Keratinocyte (primary cell): ENCODE measurements at regions not wholly inside any gene's neighbourhood (a gene's known extent, or its start where the extent isn't known, plus 50 kb on each side); places are given as distances from the start of the nearest gene placed in this dataset.

ENCODE experiments used
- DNase-seq: peaks from one replicate; pipeline ENCODE4 v3.0.0-alpha.2; 2011; ENCODE audit warnings: low read depth, missing footprints, low spot score
- FAIRE-seq: peaks from 2 replicates; lab custom pipeline; 2011; peaks lifted over from hg19 to GRCh38; lab: Jason Lieb, UNC
- H2AFZ ChIP-seq: 2 replicates; pipeline ENCODE4 v1.6.0; 2012; ENCODE audit warnings: low read length, control low read depth, inconsistent platforms; ENCODE audit not compliant: control insufficient read depth
- H3K27ac ChIP-seq: 2 replicates; pipeline ENCODE4 v1.5.1; 2011; ENCODE audit warnings: low read length; ENCODE audit not compliant: control insufficient read depth, insufficient read depth
- H3K27me3 ChIP-seq: 3 replicates; pipeline ENCODE4 v1.6.0; 2011; ENCODE audit warnings: low read length; ENCODE audit not compliant: control insufficient read depth, insufficient read depth; ENCODE audit errors: extremely low read depth
- H3K36me3 ChIP-seq, 2 experiments: 2 replicates in 1 of 2; 3 replicates in 1 of 2; pipeline ENCODE4 v1.5.1; 2011; ENCODE audit warnings: low read length in 2 of 2, mild to moderate bottlenecking in 1 of 2; ENCODE audit not compliant: control insufficient read depth in 2 of 2, insufficient read depth in 2 of 2; ENCODE audit errors: extremely low read depth in 1 of 2
- H3K4me1 ChIP-seq: 3 replicates; pipeline ENCODE4 v1.5.1; 2011; ENCODE audit warnings: low read length; ENCODE audit not compliant: control insufficient read depth, insufficient read depth; ENCODE audit errors: extremely low read depth
- H3K4me2 ChIP-seq: 3 replicates; pipeline ENCODE4 v1.6.0; 2011; ENCODE audit warnings: low read depth, low read length; ENCODE audit not compliant: control insufficient read depth, insufficient read depth; ENCODE audit errors: extremely low read depth
- H3K4me3 ChIP-seq, 3 experiments: fragments of 200-600 bp in 1 of 3; sonication (generic) in 1 of 3; 2 replicates in 2 of 3; 3 replicates in 1 of 3; pipeline ENCODE4 v1.5.1; 2011 to 2016; ENCODE audit warnings: low read length in 3 of 3, mild to moderate bottlenecking in 3 of 3, control low read depth in 2 of 3, inconsistent platforms in 1 of 3, low read depth in 1 of 3, mixed read lengths in 1 of 3, mixed run types in 1 of 3, moderate library complexity in 1 of 3; ENCODE audit not compliant: control insufficient read depth in 2 of 3, insufficient read depth in 2 of 3; ENCODE audit errors: extremely low read depth in 1 of 3
- H3K79me2 ChIP-seq: 2 replicates; pipeline ENCODE4 v1.6.0; 2012; ENCODE audit warnings: low read length; ENCODE audit not compliant: control insufficient read depth, insufficient read depth
- H3K9ac ChIP-seq: 3 replicates; pipeline ENCODE4 v1.6.0; 2011; ENCODE audit warnings: low read length; ENCODE audit not compliant: control insufficient read depth, insufficient read depth; ENCODE audit errors: extremely low read depth
- H3K9me1 ChIP-seq: 3 replicates; pipeline ENCODE4 v1.6.0; 2011; ENCODE audit warnings: low read length; ENCODE audit not compliant: control insufficient read depth, insufficient read depth; ENCODE audit errors: extremely low read depth
- H3K9me3 ChIP-seq: 2 replicates; pipeline ENCODE4 v1.5.1; 2012; ENCODE audit warnings: low read depth, low read length; ENCODE audit not compliant: control insufficient read depth
- H4K20me1 ChIP-seq: 3 replicates; pipeline ENCODE4 v1.6.0; 2011; ENCODE audit warnings: low read length; ENCODE audit not compliant: control insufficient read depth, insufficient read depth; ENCODE audit errors: extremely low read depth
- EZH2 ChIP-seq: IDR thresholded peaks from one replicate; pipeline ENCODE4 v1.6.1; 2012; ENCODE audit warnings: inconsistent platforms, mild to moderate bottlenecking, low read length, moderate library complexity
- dilution Hi-C: fragments of 300-500 bp; cut with MboI; formaldehyde crosslinking; loops from one replicate; pipeline ENCODE4 v1.7.0; 2020; ENCODE audit warnings: low sequenced_read_pairs; ENCODE audit not compliant: extremely low pct_ligation_motif_present
- TF ChIP-seq, protein P1 (sequence below), 3 experiments: IDR thresholded peaks in 1 of 3; conservative IDR thresholded peaks in 1 of 3; optimal IDR thresholded peaks in 1 of 3; 2 replicates in 2 of 3; 3 replicates in 1 of 3; pipeline versions ENCODE3 to v1.5.1; 2011; ENCODE audit warnings: low read length in 3 of 3, mild to moderate bottlenecking in 3 of 3, moderate library complexity in 2 of 3, control low read depth in 1 of 3, inconsistent platforms in 1 of 3; ENCODE audit not compliant: insufficient read depth in 2 of 3; ENCODE audit errors: extremely low read depth in 1 of 3

DNA sequence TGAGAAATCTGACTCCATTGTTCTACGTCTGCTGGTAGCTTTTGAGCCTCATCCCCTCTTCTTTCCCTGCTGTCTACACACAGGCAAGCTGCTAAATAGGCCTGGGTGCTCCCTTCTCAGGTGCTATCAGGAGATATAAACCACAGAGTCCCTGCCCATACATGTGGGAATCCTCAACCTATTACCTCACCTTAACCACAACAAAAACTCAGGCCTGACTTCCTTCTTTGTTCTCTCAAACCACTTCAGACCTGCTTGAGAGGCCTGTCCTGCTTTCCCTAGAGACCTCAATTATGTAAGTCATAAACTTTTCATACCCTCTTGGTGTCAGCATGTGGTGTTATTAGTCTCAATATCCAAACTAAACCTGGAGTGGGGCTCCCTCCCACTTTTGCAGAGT is 75.0 kb upstream of the MAGI2 start:
- H4K20me1 ChIP-seq: no peaks in the 10 kb centered on the region
- peak; percentile 97 for FAIRE-seq
- dilution Hi-C loops: no loop called here

DNA sequence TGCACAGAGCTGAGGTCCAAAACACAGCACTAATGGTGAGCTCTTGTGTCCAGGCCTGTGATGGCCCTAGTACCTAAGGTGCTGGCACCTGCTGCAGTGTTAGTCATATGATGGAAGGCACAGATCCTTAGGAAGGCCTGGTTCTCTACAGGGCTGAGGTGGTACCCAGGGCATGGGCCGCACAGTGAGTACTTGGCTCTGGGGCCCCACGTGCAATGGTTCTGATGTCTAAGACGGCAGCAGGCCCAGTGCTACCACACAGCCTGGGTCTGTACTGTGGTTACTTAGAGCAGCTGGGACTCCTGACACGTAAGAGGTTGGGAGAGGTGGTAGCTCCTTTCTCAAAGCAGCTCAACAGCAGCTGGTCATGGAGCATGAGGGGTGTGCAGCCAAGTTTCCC is 70.6 kb upstream of the MAGI2 start:
- H4K20me1 ChIP-seq: no peaks in the 10 kb centered on the region
- H3K4me3 ChIP-seq: no peak overlapping the region
- H3K9me3 ChIP-seq: no peaks in the 10 kb centered on the region
- H3K4me2 ChIP-seq: no peak overlapping the region
- no peak overlapping the region for H2AFZ ChIP-seq
- no peaks in the 10 kb centered on the region for H3K27me3 ChIP-seq
- no peaks in the 10 kb centered on the region for H3K79me2 ChIP-seq
- no peaks in the 10 kb centered on the region for H3K9me1 ChIP-seq
- TF ChIP-seq, protein P1, sequence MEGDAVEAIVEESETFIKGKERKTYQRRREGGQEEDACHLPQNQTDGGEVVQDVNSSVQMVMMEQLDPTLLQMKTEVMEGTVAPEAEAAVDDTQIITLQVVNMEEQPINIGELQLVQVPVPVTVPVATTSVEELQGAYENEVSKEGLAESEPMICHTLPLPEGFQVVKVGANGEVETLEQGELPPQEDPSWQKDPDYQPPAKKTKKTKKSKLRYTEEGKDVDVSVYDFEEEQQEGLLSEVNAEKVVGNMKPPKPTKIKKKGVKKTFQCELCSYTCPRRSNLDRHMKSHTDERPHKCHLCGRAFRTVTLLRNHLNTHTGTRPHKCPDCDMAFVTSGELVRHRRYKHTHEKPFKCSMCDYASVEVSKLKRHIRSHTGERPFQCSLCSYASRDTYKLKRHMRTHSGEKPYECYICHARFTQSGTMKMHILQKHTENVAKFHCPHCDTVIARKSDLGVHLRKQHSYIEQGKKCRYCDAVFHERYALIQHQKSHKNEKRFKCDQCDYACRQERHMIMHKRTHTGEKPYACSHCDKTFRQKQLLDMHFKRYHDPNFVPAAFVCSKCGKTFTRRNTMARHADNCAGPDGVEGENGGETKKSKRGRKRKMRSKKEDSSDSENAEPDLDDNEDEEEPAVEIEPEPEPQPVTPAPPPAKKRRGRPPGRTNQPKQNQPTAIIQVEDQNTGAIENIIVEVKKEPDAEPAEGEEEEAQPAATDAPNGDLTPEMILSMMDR (optimal IDR thresholded peaks at IDR 0.05 in 1 of 3, IDR thresholded peaks at IDR 0.05 in 1 of 3, conservative IDR thresholded peaks at IDR 0.05 in 1 of 3; ENCODE audit: extremely low read depth in 1 of 3, insufficient read depth in 2 of 3, low read length in 3 of 3): no peak
- no peak for TF ChIP-seq EZH2
- dilution Hi-C loops: no loop called here
- H3K36me3 ChIP-seq: no peaks in the 10 kb centered on the region
- DNase-seq (no peak), FAIRE-seq (no peak)
- H3K9ac ChIP-seq: no peak overlapping the region
- H3K4me1 ChIP-seq: peaks cover 15% of the 10 kb centered on the region
- no peak overlapping the region for H3K27ac ChIP-seq

More for the DNA sequence above, 75.0 kb upstream of the MAGI2 start:
- Histone ChIP-seq H3K9ac (peak overlapping the region; percentile 45), H2AFZ (no peak overlapping the region), H3K27ac (peak overlapping the region; percentile 44), H3K9me1 (no peaks in the 10 kb centered on the region), H3K4me3 (no peak overlapping the region), H3K79me2 (no peaks in the 10 kb centered on the region), H3K36me3 (no peaks in the 10 kb centered on the region), H3K4me1 (peaks cover 27% of the 10 kb centered on the region), H3K9me3 (no peaks in the 10 kb centered on the region), H3K4me2 (peak overlapping the region; percentile 70), H3K27me3 (no peaks in the 10 kb centered on the region)
- peak; percentile 73 for DNase-seq
- TF ChIP-seq EZH2: no peak

DNA sequence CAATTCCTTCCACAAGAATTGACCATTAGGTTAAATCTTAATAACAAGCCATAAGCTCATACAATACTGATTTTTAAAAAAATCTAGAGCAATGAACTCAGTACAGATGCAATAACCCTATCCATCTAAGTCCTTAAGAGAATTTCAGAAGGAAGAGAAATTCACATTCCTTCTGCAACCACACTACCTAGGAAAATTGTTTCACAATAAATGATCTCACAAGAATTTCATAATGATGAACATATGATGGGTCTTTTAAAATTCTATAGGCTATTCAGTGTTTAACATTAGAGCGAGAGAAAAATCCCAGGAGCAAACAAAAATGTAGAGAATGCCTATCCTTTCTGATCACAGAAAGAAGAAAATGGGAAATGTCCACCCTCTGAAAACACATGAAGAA is 70.0 kb upstream of the MAGI2 start:
- Histone ChIP-seq H3K9me1 (no peaks in the 10 kb centered on the region), H3K36me3 (no peaks in the 10 kb centered on the region), H4K20me1 (no peaks in the 10 kb centered on the region), H3K9me3 (no peaks in the 10 kb centered on the region), H3K4me2 (no peak overlapping the region), H3K4me3 (no peak overlapping the region), H2AFZ (no peak overlapping the region), H3K9ac (no peak overlapping the region), H3K27ac (no peak overlapping the region), H3K79me2 (no peaks in the 10 kb centered on the region), H3K27me3 (no peaks in the 10 kb centered on the region), H3K4me1 (peaks cover 12% of the 10 kb centered on the region)
- DNase-seq: no peak
- dilution Hi-C loops: no loop called here
- no peak for FAIRE-seq
- TF ChIP-seq, protein P1 (optimal IDR thresholded peaks at IDR 0.05 in 1 of 3, IDR thresholded peaks at IDR 0.05 in 1 of 3, conservative IDR thresholded peaks at IDR 0.05 in 1 of 3; ENCODE audit: extremely low read depth in 1 of 3, insufficient read depth in 2 of 3, low read length in 3 of 3): no peak
- no peak for TF ChIP-seq EZH2
